ENCODE measurements at regions not wholly inside any gene's neighbourhood (a gene's known extent, or its start where the extent isn't known, plus 50 kb on each side); places are given as distances from the start of the nearest gene placed in this dataset.

- no peak for TF ChIP-seq CTCF (IDR thresholded peaks at IDR 0.05)
- TF ChIP-seq EP300 (IDR thresholded peaks at IDR 0.05), result no peak
- no peak for TF ChIP-seq POLR2A (IDR thresholded peaks at IDR 0.05)
Measured at GRCh38 chr21:23099185-23099584, 2101.0 kb downstream of the NCAM2 start.

Measured in suprapubic skin (tissue), 3 donors.